ENCODE measurements at regions not wholly inside any gene's neighbourhood (a gene's known extent, or its start where the extent isn't known, plus 50 kb on each side); places are given as distances from the start of the nearest gene placed in this dataset.

GRCh38 chr4:176548571-176548970, 228.8 kb downstream of the SPCS3 start:
- Histone ChIP-seq H3K4me1 (no peaks in the 10 kb centered on the region), H3K27ac (no peak overlapping the region), H3K27me3 (no peaks in the 10 kb centered on the region), H3K36me3 (no peaks in the 10 kb centered on the region), H3K9me3 (peaks cover 0 to 5% (median 0%) of the 10 kb centered on the region in 4 donors), H3K4me3 (no peak overlapping the region)
- 49% methylated on average over 4 of the region's 4 CpGs for WGBS (ENCODE audit: insufficient coverage, low coverage, low lambda C conversion rate, missing lambda C conversion rate)
- ATAC-seq (no peak), DNase-seq (no peak)
- intact Hi-C loops (cut with DNase I), result no loop called here
- no peak for TF ChIP-seq POLR2A (IDR thresholded peaks at IDR 0.05)
- TF ChIP-seq CTCF (IDR thresholded peaks at IDR 0.05), result no peak

- 23% methylated on average over 4 of the region's 4 CpGs for WGBS (ENCODE audit: insufficient coverage, low coverage, low lambda C conversion rate, missing lambda C conversion rate)
- no peak for DNase-seq
- no peak overlapping the region for H3K27ac ChIP-seq
- TF ChIP-seq POLR2A (IDR thresholded peaks at IDR 0.05), result no peak
- no peak for TF ChIP-seq CTCF (IDR thresholded peaks at IDR 0.05)
- H3K9me3 ChIP-seq, result peaks cover 0 to 5% (median 0%) of the 10 kb centered on the region in 4 donors
- H3K36me3 ChIP-seq, result no peaks in the 10 kb centered on the region
- no peaks in the 10 kb centered on the region for H3K27me3 ChIP-seq
- no peak for ATAC-seq
- H3K4me3 ChIP-seq, result no peak overlapping the region
- H3K4me1 ChIP-seq, result no peaks in the 10 kb centered on the region
- intact Hi-C loops (cut with DNase I), result no loop called here
Measured at GRCh38 chr4:176549161-176549865, 229.5 kb downstream of the SPCS3 start.

- H3K4me1 ChIP-seq, result no peaks in the 10 kb centered on the region
- intact Hi-C loops (cut with DNase I), result no loop called here
- no peak overlapping the region for H3K27ac ChIP-seq
- ATAC-seq (no peak), DNase-seq (no peak)
- TF ChIP-seq CTCF (IDR thresholded peaks at IDR 0.05), result no peak
- TF ChIP-seq POLR2A (IDR thresholded peaks at IDR 0.05), result no peak
- H3K9me3 ChIP-seq, result no peaks in the 10 kb centered on the region
- WGBS (ENCODE audit: insufficient coverage, low coverage, low lambda C conversion rate, missing lambda C conversion rate), result 45% methylated on average over 5 of the region's 5 CpGs
- no peaks in the 10 kb centered on the region for H3K36me3 ChIP-seq
- no peaks in the 10 kb centered on the region for H3K27me3 ChIP-seq
- no peak overlapping the region for H3K4me3 ChIP-seq
Measured at GRCh38 chr4:176558661-176559060, 234.1 kb downstream of the VEGFC start.

- Histone ChIP-seq H3K4me3 (no peak overlapping the region), H3K4me1 (no peaks in the 10 kb centered on the region), H3K27me3 (no peaks in the 10 kb centered on the region), H3K9me3 (no peaks in the 10 kb centered on the region), H3K27ac (no peak overlapping the region), H3K36me3 (no peaks in the 10 kb centered on the region)
- no peak for ATAC-seq
- intact Hi-C loops (cut with DNase I), result no loop called here
- DNase-seq, result no peak
- 71% methylated on average over 4 of the region's 4 CpGs for WGBS (ENCODE audit: insufficient coverage, low coverage, low lambda C conversion rate, missing lambda C conversion rate)
- no peak for TF ChIP-seq CTCF (IDR thresholded peaks at IDR 0.05)
- TF ChIP-seq POLR2A (IDR thresholded peaks at IDR 0.05), result no peak
Measured at GRCh38 chr4:176561368-176561767, 231.4 kb downstream of the VEGFC start.
